Caco-2 (cell line): ENCODE measurements at regions not wholly inside any gene's neighbourhood (a gene's known extent, or its start where the extent isn't known, plus 50 kb on each side); places are given as distances from the start of the nearest gene placed in this dataset.
A peak's percentile ranks its signal among the peaks of the same experiment; 100 is the strongest.

Experiments used
- BruUV-seq: library from RNA; stranded (reverse); fragments of 400-500 nt; replicated peaks from 2 replicates; lab custom pipeline; 2021; lab: Mats Ljungman, UMichigan
- CTCF ChIA-PET: fragments of 300-600 bp; sonication (Branson Sonifier 250); formaldehyde crosslinking; loops from one replicate; lab custom pipeline; 2022; ENCODE audit warnings: antibody characterized with exemption; lab: Charles Lee
- POLR2A ChIA-PET: fragments of 300-600 bp; sonication (Branson Sonifier 250); formaldehyde crosslinking; loops from one replicate; lab custom pipeline; 2022; ENCODE audit warnings: antibody characterized with exemption; lab: Charles Lee
- DNase-seq, 2 experiments: peaks; one replicate each; pipeline versions ENCODE4 v3.0.0 to v3.0.0-alpha.2; 2020 to 2022
- H3K27me3 ChIP-seq: replicated peaks from 2 replicates; pipeline ENCODE4 v1.6.0; 2011; ENCODE audit warnings: low read length; ENCODE audit not compliant: control insufficient read depth, insufficient read depth
- H3K36me3 ChIP-seq: 2 replicates; pipeline ENCODE4 v1.5.1; 2011; ENCODE audit warnings: low read length; ENCODE audit not compliant: control insufficient read depth, insufficient read depth
- H3K4me1 ChIP-seq: fragments of 250-450 bp; sonication (Bioruptor Pico); 2 replicates; pipeline ENCODE4 v1.5.1; 2020; ENCODE audit warnings: mild to moderate bottlenecking
- H3K4me3 ChIP-seq: 2 replicates; pipeline ENCODE4 v1.5.1; 2011; ENCODE audit warnings: low read depth, mild to moderate bottlenecking, control low read depth, low read length
- H3K9me3 ChIP-seq: fragments of 250-450 bp; sonication (Bioruptor Pico); 2 replicates; pipeline ENCODE4 v1.5.1; 2020; ENCODE audit warnings: mild to moderate bottlenecking, moderate library complexity
- H3K27ac Mint-ChIP-seq: one replicate; pipeline ENCODE4 v1.8.0; 2022; ENCODE audit warnings: mixed read lengths; ENCODE audit not compliant: unreplicated experiment
- H3K27me3 Mint-ChIP-seq: one replicate; pipeline ENCODE4 v1.8.0; 2022; ENCODE audit warnings: mixed read lengths; ENCODE audit not compliant: insufficient read depth, unreplicated experiment
- H3K36me3 Mint-ChIP-seq: one replicate; pipeline ENCODE4 v1.8.0; 2022; ENCODE audit warnings: mild to moderate bottlenecking, mixed read lengths; ENCODE audit not compliant: insufficient read depth, unreplicated experiment
- H3K4me1 Mint-ChIP-seq: one replicate; pipeline ENCODE4 v1.8.0; 2022; ENCODE audit warnings: low read depth, mixed read lengths; ENCODE audit not compliant: unreplicated experiment
- H3K4me3 Mint-ChIP-seq: one replicate; pipeline ENCODE4 v1.8.0; 2022; ENCODE audit warnings: mild to moderate bottlenecking, moderate library complexity, mixed read lengths; ENCODE audit not compliant: unreplicated experiment
- H3K9me3 Mint-ChIP-seq: one replicate; pipeline ENCODE4 v1.8.0; 2022; ENCODE audit warnings: mixed read lengths; ENCODE audit not compliant: unreplicated experiment
- intact Hi-C: fragments of 100-400 bp; cut with micrococcal nuclease; formaldehyde crosslinking; loops from one replicate; pipeline ENCODE4 v1.10.0; 2022; ENCODE audit not compliant: unreplicated experiment
- TF ChIP-seq, protein P1 (sequence below), 2 experiments: fragments of 200-600 bp in 1 of 2; IDR thresholded peaks; 1 replicate in 1 of 2; 2 replicates in 1 of 2; pipeline versions ENCODE4 v1.5.1 to v1.8.0; 2011 to 2022; ENCODE audit warnings: antibody characterized with exemption in 1 of 2, control low read depth in 1 of 2, inconsistent platforms in 1 of 2, low read depth in 1 of 2, low read length in 1 of 2, mild to moderate bottlenecking in 1 of 2, moderate library complexity in 1 of 2; ENCODE audit not compliant: insufficient read depth in 1 of 2, severe bottlenecking in 1 of 2, unreplicated experiment in 1 of 2

DNA sequence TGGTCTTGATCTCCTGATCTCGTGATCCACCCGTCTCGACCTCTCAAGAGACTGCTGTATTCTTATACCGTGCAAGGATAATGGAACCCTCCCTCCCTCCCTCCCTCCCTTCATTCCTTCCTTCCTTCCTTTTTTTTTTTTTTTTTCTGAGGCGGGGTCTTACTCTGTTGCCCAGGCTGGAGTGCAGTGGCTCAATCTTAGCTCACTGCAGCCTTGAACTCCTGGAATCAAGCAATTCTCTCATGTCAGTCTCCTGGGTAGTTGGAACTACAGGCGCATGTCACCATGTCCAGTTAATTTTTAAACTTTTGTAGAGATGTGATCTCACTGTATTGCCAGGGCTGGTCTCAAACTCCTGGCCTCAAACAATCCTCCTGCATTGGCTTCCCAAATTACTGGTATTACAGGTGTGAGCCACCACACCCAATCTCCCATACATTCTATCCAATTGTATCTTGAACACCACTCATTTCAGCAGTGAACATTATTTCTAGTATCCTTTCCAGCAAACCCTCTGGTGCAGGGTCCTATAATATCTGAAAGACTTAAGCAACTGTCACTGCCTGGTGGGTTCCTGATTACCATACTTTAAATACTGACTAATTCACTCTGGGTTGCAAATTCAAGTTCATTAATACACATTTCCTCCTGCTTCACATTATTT, 210.0 kb upstream of the ZNF217 start:
- Histone ChIP-seq H3K9me3 (no peaks in the 10 kb centered on the region), H3K4me3 (no peak overlapping the region), H3K27me3 (no peaks in the 10 kb centered on the region), H3K36me3 (no peaks in the 10 kb centered on the region), H3K4me1 (peaks cover 50% of the 10 kb centered on the region)
- CTCF ChIA-PET = no interaction called here
- H3K4me1 Mint-ChIP-seq = peaks cover 61% of the 10 kb centered on the region
- peak overlapping the region; percentile 40 for H3K4me3 Mint-ChIP-seq
- H3K27ac Mint-ChIP-seq = peak overlapping the region; percentile 88
- no TSS peak for BruUV-seq
- H3K36me3 Mint-ChIP-seq = peaks cover 7% of the 10 kb centered on the region
- peaks cover 4% of the 10 kb centered on the region for H3K9me3 Mint-ChIP-seq
- POLR2A ChIA-PET = interaction anchor here (0.5 kb wide), 1 partner anchor 30 kb away, joined by 3 read pairs; no protein-coding TSS in a partner anchor
- no peaks in the 10 kb centered on the region for H3K27me3 Mint-ChIP-seq
- no peak for DNase-seq
- TF ChIP-seq, protein P1, sequence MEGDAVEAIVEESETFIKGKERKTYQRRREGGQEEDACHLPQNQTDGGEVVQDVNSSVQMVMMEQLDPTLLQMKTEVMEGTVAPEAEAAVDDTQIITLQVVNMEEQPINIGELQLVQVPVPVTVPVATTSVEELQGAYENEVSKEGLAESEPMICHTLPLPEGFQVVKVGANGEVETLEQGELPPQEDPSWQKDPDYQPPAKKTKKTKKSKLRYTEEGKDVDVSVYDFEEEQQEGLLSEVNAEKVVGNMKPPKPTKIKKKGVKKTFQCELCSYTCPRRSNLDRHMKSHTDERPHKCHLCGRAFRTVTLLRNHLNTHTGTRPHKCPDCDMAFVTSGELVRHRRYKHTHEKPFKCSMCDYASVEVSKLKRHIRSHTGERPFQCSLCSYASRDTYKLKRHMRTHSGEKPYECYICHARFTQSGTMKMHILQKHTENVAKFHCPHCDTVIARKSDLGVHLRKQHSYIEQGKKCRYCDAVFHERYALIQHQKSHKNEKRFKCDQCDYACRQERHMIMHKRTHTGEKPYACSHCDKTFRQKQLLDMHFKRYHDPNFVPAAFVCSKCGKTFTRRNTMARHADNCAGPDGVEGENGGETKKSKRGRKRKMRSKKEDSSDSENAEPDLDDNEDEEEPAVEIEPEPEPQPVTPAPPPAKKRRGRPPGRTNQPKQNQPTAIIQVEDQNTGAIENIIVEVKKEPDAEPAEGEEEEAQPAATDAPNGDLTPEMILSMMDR (IDR thresholded peaks at IDR 0.05; ENCODE audit: insufficient read depth in 1 of 2, low read depth in 1 of 2, low read length in 1 of 2, severe bottlenecking in 1 of 2, unreplicated experiment in 1 of 2) = no peak
- intact Hi-C loops = no loop called here

DNA sequence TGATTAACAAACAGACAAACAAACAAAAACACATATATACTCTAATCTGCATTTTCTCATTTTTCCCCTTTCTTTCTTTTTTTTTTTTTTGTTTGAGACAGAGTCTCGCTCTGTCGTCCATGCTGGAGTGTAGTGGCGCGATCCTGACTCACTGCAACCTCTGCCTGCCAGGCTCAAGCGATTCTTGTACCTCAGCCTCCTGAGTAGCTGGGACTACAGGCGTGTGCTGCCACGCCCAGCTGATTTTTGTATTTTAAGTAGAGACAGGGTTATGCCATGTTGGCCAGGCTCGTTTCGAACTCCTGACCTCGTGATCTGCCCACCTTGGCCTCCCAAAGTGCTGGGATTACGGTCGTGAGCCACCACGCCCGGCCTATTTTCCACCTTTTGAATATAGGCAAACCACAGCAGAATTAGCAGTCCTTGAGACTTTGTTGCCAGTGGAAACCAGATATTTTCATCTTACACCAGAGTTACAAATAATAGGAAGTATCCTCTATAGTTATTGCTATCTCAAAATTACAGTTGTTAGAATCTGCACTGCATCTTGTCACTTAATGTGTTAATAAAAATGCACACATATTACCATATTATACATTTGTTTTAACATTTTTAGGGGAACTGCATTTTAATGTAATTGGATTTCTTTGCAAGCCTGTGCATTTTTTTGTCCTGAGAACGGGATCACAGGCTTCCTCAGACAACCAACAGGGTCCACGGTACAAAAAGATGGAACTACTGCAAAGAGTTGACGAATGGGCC, 208.2 kb upstream of the ZNF217 start:
- no peaks in the 10 kb centered on the region for H3K27me3 ChIP-seq
- Mint-ChIP-seq H3K4me3 (peak overlapping the region; percentile 74), H3K27ac (peak overlapping the region; percentile 95), H3K27me3 (no peaks in the 10 kb centered on the region), H3K4me1 (peaks cover 65% of the 10 kb centered on the region), H3K9me3 (peaks cover 12% of the 10 kb centered on the region), H3K36me3 (peaks cover 7% of the 10 kb centered on the region)
- no TSS peak for BruUV-seq
- H3K4me3 ChIP-seq = peak overlapping the region; percentile 21
- H3K9me3 ChIP-seq = no peaks in the 10 kb centered on the region
- TF ChIP-seq, protein P1 (IDR thresholded peaks at IDR 0.05; ENCODE audit: insufficient read depth in 1 of 2, low read depth in 1 of 2, low read length in 1 of 2, severe bottlenecking in 1 of 2, unreplicated experiment in 1 of 2) = no peak
- POLR2A ChIA-PET = interaction anchor here (0.7 to 1.3 kb wide), 3 partner anchors 33 to 64 kb away, joined by 5 to 10 read pairs (median 9); no protein-coding TSS in a partner anchor
- peaks cover 56% of the 10 kb centered on the region for H3K4me1 ChIP-seq
- CTCF ChIA-PET = interaction anchor here (0.6 to 2.4 kb wide), 8 partner anchors 16 to 208 kb away, joined by 3 to 14 read pairs (median 5); partner anchors contain the start of gene ZNF217
- intact Hi-C loops = loop anchor here (1.0 kb wide), 13 partner anchors 15 to 222 kb away; no protein-coding TSS in a partner anchor
- peak; percentile 84 to 91 for DNase-seq
- H3K36me3 ChIP-seq = no peaks in the 10 kb centered on the region
